Renal cortical epithelial cell (primary cell): ENCODE measurements at regions not wholly inside any gene's neighbourhood (a gene's known extent, or its start where the extent isn't known, plus 50 kb on each side); places are given as distances from the start of the nearest gene placed in this dataset.
"Not testable (repeated sequence)": the region's sequence is repeated elsewhere in the genome, so short reads cannot be mapped to it uniquely, and the experiment has no call there.

Experiments used
- DNase-seq: peaks from one replicate; pipeline ENCODE4 v3.0.0-alpha.2; 2011; ENCODE audit warnings: low read depth

- DNase-seq, result no peak
Observed at GRCh38 chr5:2382776-2383697, 368.4 kb downstream of the IRX2 start.

DNA sequence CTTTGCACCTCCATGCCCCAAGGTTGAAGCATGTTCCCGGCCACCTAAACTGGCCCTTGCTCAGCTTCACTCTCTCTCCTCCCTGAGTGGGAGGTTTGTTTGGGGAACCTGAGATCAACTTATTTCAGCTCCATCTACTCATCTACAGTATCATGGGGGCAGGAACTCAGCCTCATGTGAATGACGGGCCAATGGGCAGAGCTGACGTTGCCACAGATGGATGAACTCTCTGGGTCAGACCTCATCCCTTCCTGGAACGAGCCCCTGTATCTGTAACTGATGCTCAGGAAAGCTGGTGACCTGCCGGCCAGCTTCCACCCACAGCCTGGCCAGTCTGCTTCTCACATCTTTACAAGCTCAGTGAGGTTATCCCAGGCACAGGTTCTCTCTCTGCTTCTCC is 369.6 kb downstream of the IRX2 start:
- no peak for DNase-seq

GRCh38 chr5:2381070-2381469 is 370.4 kb downstream of the IRX2 start:
- no peak for DNase-seq

GRCh38 chr5:2378976-2379375 is 372.5 kb downstream of the IRX2 start:
- DNase-seq, result no peak

- DNase-seq, result no peak
Observed at GRCh38 chr5:2378108-2378507, 373.4 kb downstream of the IRX2 start.

- no peak for DNase-seq
Observed at GRCh38 chr5:2376486-2376885, 375.0 kb downstream of the IRX2 start.

GRCh38 chr5:2375757-2376250 is 375.7 kb downstream of the IRX2 start:
- DNase-seq, result no peak

- no peak for DNase-seq
Observed at GRCh38 chr5:2375291-2375690, 376.2 kb downstream of the IRX2 start.

DNA sequence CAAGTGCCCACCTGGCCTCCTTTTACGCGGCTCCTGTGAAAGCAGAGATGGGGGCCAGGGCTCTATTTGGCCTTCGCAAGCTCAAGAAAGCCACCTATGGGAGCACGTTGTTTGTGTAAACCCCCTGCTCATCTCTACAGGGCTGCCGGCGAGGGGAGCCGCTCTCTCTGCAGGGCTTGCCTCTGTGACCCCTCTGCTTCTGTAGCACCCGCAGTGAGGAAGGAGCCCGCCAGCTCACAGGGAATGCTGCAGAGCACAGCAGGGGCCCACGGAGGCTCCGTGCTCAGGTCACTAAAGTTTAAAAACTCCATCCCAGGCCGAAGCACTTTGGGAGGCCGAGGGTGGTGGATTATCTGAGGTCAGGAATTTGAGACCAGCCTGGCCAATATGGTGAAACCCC is 376.8 kb downstream of the IRX2 start:
- no peak for DNase-seq

DNA sequence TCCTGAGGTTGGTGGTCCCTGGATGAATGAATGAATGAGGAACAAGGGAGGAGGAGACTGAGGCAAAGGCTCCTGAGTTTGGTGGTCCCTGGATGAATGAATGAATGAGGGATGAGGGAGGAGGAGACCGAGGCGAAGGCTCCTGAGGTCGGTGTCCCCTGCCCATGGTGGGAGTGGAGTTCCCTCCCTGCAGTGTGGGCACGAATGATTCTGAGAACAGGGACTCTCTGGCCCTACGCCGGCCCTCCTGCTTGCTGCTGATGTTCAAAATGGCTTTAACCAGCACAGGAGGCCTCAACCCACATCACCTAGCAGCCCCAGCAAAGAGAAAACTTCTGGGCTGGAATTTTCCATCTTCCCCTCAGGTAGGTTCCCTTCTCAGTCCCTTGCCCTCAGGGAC is 377.8 kb downstream of the IRX2 start:
- no peak for DNase-seq

GRCh38 chr5:2371419-2371710 is 380.1 kb downstream of the IRX2 start:
- no peak for DNase-seq

DNA sequence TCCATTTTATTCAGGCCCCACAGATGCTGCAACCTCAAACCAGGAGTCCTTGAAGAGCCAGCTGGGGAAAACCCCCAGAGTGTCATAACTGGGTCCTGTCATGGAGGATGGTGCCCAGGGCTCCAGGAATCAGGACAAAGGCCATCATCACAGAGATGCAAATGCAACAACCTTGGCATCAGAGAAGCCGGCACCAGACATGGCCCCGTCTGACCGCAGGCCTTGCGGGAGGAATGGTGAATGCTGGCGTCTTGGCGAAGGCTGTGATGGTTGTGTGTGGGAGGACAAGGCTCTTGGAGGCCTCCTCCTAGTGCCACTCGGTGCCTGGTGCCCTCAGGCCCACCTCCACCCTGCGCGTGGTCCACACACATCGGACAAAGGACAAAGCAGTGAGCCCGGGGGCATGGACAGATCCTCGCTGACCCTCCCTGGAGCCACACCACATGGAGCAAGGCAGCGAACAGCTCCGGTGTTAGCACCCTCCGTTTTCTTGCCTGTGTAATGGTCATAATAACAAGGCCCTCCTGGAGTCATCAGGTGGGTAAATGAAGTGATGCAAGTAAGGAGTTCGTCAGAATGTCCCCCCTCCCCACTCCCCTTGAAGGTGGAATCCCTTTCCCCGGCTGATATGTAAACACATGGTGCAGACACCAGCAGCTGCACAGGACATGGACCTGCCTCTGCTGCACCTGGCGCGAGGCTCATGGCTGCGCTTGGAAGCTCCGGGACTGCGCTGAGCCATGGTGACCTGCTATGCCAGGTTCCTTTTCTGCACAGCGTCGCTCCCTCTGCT is 380.7 kb downstream of the IRX2 start:
- DNase-seq, result no peak

DNA sequence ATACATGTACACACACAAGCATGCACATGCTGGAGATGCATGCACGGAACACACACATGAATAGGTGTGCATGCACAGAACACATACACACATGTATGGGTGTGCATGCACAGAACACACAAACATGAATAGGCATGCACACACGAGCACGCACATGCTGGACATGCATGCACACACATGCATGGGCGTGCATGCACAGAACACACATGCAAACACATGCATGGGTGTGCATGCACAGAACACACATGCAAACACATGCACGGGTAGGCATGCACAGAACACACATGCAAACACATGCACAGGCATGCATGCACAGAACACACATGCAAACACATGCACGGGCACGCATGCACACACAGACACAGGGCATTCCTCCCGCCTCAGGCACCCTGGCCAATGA is 382.3 kb downstream of the IRX2 start:
- DNase-seq, result no peak

GRCh38 chr5:2366816-2367215 is 384.7 kb downstream of the IRX2 start:
- no peak for DNase-seq

DNA sequence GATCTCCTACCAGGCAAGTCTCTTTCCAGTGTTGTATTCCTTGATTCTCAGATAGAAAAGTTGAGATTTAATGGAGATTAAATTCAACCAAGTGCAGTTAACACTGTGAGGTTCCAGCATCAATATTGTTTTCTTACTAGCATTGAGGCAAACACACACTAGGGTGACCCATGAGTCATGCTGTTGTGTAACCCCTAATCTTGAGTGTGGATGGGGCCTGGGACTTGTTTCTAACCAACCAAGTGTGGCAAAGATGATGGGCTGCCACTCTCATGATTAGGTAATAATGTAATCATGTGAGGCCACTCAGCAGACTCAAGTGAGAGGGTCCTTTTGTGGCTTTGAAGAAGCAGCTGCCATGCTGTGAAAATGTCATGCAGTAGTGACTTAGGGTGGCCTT is 394.2 kb downstream of the IRX2 start:
- DNase-seq, result no peak

GRCh38 chr5:2355859-2356258 is 395.6 kb downstream of the IRX2 start:
- DNase-seq, result no peak

GRCh38 chr5:2353871-2354440 is 397.5 kb downstream of the IRX2 start:
- no peak for DNase-seq

DNA sequence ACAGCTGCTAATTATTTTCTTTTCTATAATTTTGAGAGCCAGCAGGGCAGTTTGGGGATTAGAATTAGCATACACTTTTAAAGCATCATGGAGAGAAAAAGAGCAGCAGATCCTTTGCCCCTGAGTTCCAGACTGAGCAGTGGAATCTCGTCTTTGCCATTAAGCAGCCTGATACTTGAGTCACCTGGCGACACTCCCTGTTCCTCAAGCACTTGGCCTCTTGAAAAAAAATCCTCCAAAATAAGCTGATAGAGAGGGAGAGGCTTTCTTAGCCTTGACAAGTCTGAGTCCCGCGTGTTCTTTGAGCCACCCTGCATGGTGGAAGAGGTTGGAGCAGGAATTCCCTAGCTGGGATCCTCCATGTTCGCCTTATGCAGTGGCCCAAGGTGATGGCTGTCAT is 398.3 kb downstream of the IRX2 start:
- DNase-seq, result no peak

GRCh38 chr5:2352101-2352861 is 399.2 kb downstream of the IRX2 start:
- DNase-seq, result no peak

- not testable (repeated sequence) for DNase-seq
Observed at GRCh38 chr5:2349768-2350167, 401.7 kb downstream of the IRX2 start.

DNA sequence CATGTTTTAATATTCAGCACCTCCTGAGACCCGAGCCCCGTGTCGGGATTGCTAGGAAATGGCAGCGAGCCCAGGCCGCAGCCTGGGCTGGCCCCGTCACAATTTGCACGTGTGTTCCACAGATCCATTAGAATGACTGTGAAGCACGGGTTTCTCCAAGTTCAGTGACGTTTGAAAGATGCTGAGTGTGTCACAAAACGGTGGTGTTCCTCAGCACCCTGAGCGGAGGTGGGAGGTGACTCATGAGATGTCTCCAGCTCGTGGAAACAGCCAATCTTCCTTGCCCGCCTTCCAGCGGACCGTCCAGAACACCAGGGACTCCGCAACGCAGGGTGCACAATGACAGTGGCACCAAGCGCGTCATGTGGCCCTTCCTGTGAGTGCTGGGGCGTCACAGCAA is 412.8 kb downstream of the IRX2 start:
- no peak for DNase-seq
